ENCODE measurements at regions not wholly inside any gene's neighbourhood (a gene's known extent, or its start where the extent isn't known, plus 50 kb on each side); places are given as distances from the start of the nearest gene placed in this dataset.

DNA sequence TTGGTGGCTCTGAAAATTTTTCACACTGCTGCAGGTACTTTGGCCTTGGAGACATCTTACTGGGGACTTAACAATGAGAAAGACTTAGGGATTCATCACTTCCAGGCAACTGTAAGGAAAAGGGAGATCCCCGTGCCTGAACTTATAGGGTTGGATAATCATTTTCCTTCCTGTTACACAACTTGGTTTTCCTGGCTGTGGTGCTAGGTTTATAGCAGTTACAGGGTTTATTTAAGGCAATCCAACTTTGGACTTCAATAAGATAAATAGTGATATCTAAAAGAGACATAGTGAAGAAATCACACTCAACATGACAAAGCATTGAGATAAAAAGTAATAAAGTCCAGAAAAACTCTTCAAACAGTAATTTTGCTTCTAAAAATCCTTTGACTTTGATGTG, 70.2 kb upstream of the RAPH1 start:
- no peak for TF ChIP-seq EZH2 (IDR thresholded peaks at IDR 0.05)
- no peak for TF ChIP-seq POLR2AphosphoS5 (IDR thresholded peaks at IDR 0.05; ENCODE audit: borderline replicate concordance, low read depth, low read length)
